HCT116 (cell line): ENCODE measurements at regions not wholly inside any gene's neighbourhood (a gene's known extent, or its start where the extent isn't known, plus 50 kb on each side); places are given as distances from the start of the nearest gene placed in this dataset.

ENCODE experiments used
- ATAC-seq: fragments of 200-7000 bp; cut with Tn5 transposase; 2 replicates; pipeline ENCODE4 v1.9.1; 2020; ENCODE audit warnings: mild to moderate bottlenecking, moderate library complexity
- BruUV-seq: library from RNA; stranded (reverse); fragments of 400-500 nt; replicated peaks from 2 replicates; lab custom pipeline; 2021; lab: Mats Ljungman, UMichigan
- CTCF ChIA-PET: fragments of 300-600 bp; sonication (Branson Sonifier 250); formaldehyde crosslinking; loops from one replicate; lab custom pipeline; 2021; ENCODE audit warnings: antibody characterized with exemption; lab: Charles Lee
- POLR2A ChIA-PET: fragments of 300-600, 350-600 bp; sonication (Branson Sonifier 250); formaldehyde crosslinking; loops from one replicate; lab custom pipeline; 2021; ENCODE audit warnings: antibody characterized with exemption; lab: Charles Lee
- RAD21 ChIA-PET, 2 experiments: fragments of 300-600 bp; sonication (Branson Sonifier 250); formaldehyde crosslinking; loops; one replicate each; lab custom pipeline; 2023; ENCODE audit warnings: low total read pairs in 2 of 2; ENCODE audit not compliant: uncharacterized antibody in 2 of 2, unreplicated experiment in 2 of 2, low non-redundant PET in 1 of 2; lab: Charles Lee
- DNase-seq: peaks from one replicate; pipeline ENCODE4 v3.0.0-alpha.2; 2010; ENCODE audit warnings: low read depth, low spot score
- H2AFZ ChIP-seq: fragments of 200-600 bp; shearing (Covaris generic), sonication (generic); 2 replicates; pipeline ENCODE4 v1.6.1; 2017; ENCODE audit warnings: low read depth, mixed run types, mixed read lengths, antibody characterized with exemption, low read length; ENCODE audit not compliant: poor library complexity, severe bottlenecking
- H3K27ac ChIP-seq: 2 replicates; pipeline ENCODE4 v1.5.1; 2012; ENCODE audit warnings: low read depth, low read length
- H3K27me3 ChIP-seq: fragments of 200-600 bp; sonication (generic); 2 replicates; pipeline ENCODE4 v1.6.1; 2016; ENCODE audit warnings: mixed run types, low read length, mixed read lengths; ENCODE audit not compliant: insufficient read depth
- H3K36me3 ChIP-seq, 2 experiments: fragments of 200-500 bp in 1 of 2; fragments of 200-600 bp in 1 of 2; sonication (Bioruptor generic) in 1 of 2; sonication (generic) in 1 of 2; 2 replicates each; pipeline versions ENCODE4 v1.5.1 to v1.6.1; 2014 to 2016; ENCODE audit warnings: low read length in 2 of 2, inconsistent platforms in 1 of 2, mixed read lengths in 1 of 2, mixed run types in 1 of 2; ENCODE audit not compliant: insufficient read depth in 2 of 2, control insufficient read depth in 1 of 2
- H3K4me1 ChIP-seq, 2 experiments: fragments of 200-600 bp in 1 of 2; sonication (generic) in 1 of 2; 2 replicates each; pipeline versions ENCODE4 v1.5.1 to v1.6.1; 2012 to 2017; ENCODE audit warnings: low read length in 2 of 2, inconsistent platforms in 1 of 2, mild to moderate bottlenecking in 1 of 2, mixed read lengths in 1 of 2, mixed run types in 1 of 2, moderate library complexity in 1 of 2; ENCODE audit not compliant: insufficient read depth in 2 of 2, control insufficient read depth in 1 of 2
- H3K4me2 ChIP-seq: fragments of 200-600 bp; sonication (generic); 2 replicates; pipeline ENCODE4 v1.6.1; 2017; ENCODE audit warnings: mixed run types, low read length, mixed read lengths
- H3K4me3 ChIP-seq, 2 experiments: fragments of 200-600 bp in 1 of 2; sonication (generic) in 1 of 2; replicated peaks in 1 of 2; 2 replicates each; pipeline ENCODE4 v1.5.1; 2011 to 2016; ENCODE audit warnings: low read length in 2 of 2, control low read depth in 1 of 2, low read depth in 1 of 2, mild to moderate bottlenecking in 1 of 2, mixed read lengths in 1 of 2, mixed run types in 1 of 2
- H3K79me2 ChIP-seq: fragments of 200-600 bp; sonication (generic); 2 replicates; pipeline ENCODE4 v1.6.1; 2017; ENCODE audit warnings: mild to moderate bottlenecking, mixed run types, low read length, moderate library complexity, mixed read lengths; ENCODE audit not compliant: insufficient read depth
- H3K9ac ChIP-seq: fragments of 200-600 bp; sonication (generic); 2 replicates; pipeline ENCODE4 v1.6.1; 2016; ENCODE audit warnings: low read length, mixed read lengths
- H3K9me2 ChIP-seq: fragments of 200-600 bp; sonication (generic), shearing (Covaris generic); 2 replicates; pipeline ENCODE4 v1.6.1; 2017; ENCODE audit warnings: mixed run types, mild to moderate bottlenecking, moderate library complexity; ENCODE audit not compliant: insufficient read depth
- H3K9me3 ChIP-seq, 2 experiments: fragments of 200-500 bp in 1 of 2; fragments of 200-600 bp in 1 of 2; sonication (Bioruptor generic) in 1 of 2; sonication (generic) in 1 of 2; 2 replicates each; pipeline ENCODE4 v1.6.1; 2014 to 2017; ENCODE audit warnings: low read length in 2 of 2, mixed read lengths in 2 of 2, inconsistent platforms in 1 of 2, low read depth in 1 of 2, mild to moderate bottlenecking in 1 of 2, mixed run types in 1 of 2, moderate library complexity in 1 of 2; ENCODE audit not compliant: control insufficient read depth in 1 of 2, insufficient read depth in 1 of 2
- H4K20me1 ChIP-seq: fragments of 200-600 bp; sonication (generic), shearing (Covaris generic); 2 replicates; pipeline ENCODE4 v1.6.1; 2017; ENCODE audit warnings: mixed run types, mild to moderate bottlenecking, moderate library complexity; ENCODE audit not compliant: insufficient read depth
- ATF3 ChIP-seq: IDR thresholded peaks from 2 replicates; pipeline ENCODE4 v1.6.1; 2012
- CBX3 ChIP-seq: IDR thresholded peaks from 2 replicates; pipeline ENCODE4 v1.6.1; 2012; ENCODE audit warnings: low read depth
- CEBPB ChIP-seq: IDR thresholded peaks from 2 replicates; pipeline ENCODE4 v1.6.1; 2012; ENCODE audit warnings: low read depth
- EGR1 ChIP-seq: IDR thresholded peaks from 2 replicates; pipeline ENCODE4 v1.6.1; 2012; ENCODE audit warnings: low read depth
- ELF1 ChIP-seq: IDR thresholded peaks from 2 replicates; pipeline ENCODE4 v1.6.1; 2012; ENCODE audit warnings: low read depth, borderline replicate concordance
- EZH2 ChIP-seq: fragments of 200-600 bp; sonication (generic); IDR thresholded peaks from 2 replicates; pipeline ENCODE4 v1.6.1; 2017; ENCODE audit warnings: antibody characterized with exemption, mixed run types
- EZH2phosphoT487 ChIP-seq: fragments of 200-600 bp; IDR thresholded peaks from 2 replicates; pipeline ENCODE4 v1.6.1; 2018; ENCODE audit warnings: antibody characterized with exemption, borderline replicate concordance
- JUND ChIP-seq: IDR thresholded peaks from 2 replicates; pipeline ENCODE4 v1.6.1; 2012
- MAX ChIP-seq: IDR thresholded peaks from 2 replicates; pipeline ENCODE4 v1.6.1; 2012
- POLR2A ChIP-seq: IDR thresholded peaks from 2 replicates; pipeline ENCODE4 v1.7.0; 2011; ENCODE audit warnings: borderline replicate concordance; ENCODE audit not compliant: insufficient read depth, insufficient read length; ENCODE audit errors: extremely low read depth
- POLR2AphosphoS5 ChIP-seq: IDR thresholded peaks from 2 replicates; pipeline ENCODE4 v1.6.1; 2011; ENCODE audit warnings: mild to moderate bottlenecking, low read depth, low read length, moderate library complexity
- SIN3A ChIP-seq: IDR thresholded peaks from 2 replicates; pipeline ENCODE4 v1.6.1; 2012; ENCODE audit warnings: low read depth
- TCF7L2 ChIP-seq: IDR thresholded peaks from 2 replicates; pipeline ENCODE4 v1.7.0; 2011; ENCODE audit warnings: borderline replicate concordance, inconsistent platforms; ENCODE audit not compliant: insufficient read depth, insufficient read length; ENCODE audit errors: extremely low read depth
- ZFX ChIP-seq: fragments of 450-650 bp; IDR thresholded peaks from 2 replicates; pipeline ENCODE4 v1.6.1; 2017
- intact Hi-C: fragments of 100-400 bp; cut with micrococcal nuclease; formaldehyde crosslinking; loops from 2 replicates; pipeline ENCODE4 v1.10.0; 2022
- TF ChIP-seq, protein P1 (sequence below), 3 experiments: fragments of 200-600 bp in 1 of 3; sonication (generic) in 1 of 3; IDR thresholded peaks in 2 of 3; conservative IDR thresholded peaks in 1 of 3; 2 replicates each; pipeline ENCODE4 v1.5.1; 2012 to 2017; ENCODE audit warnings: low read depth in 2 of 3, low read length in 2 of 3, antibody characterized with exemption in 1 of 3, borderline replicate concordance in 1 of 3, control low read depth in 1 of 3, mild to moderate bottlenecking in 1 of 3, mixed read lengths in 1 of 3, mixed run types in 1 of 3, moderate library complexity in 1 of 3; ENCODE audit not compliant: insufficient read depth in 1 of 3

DNA sequence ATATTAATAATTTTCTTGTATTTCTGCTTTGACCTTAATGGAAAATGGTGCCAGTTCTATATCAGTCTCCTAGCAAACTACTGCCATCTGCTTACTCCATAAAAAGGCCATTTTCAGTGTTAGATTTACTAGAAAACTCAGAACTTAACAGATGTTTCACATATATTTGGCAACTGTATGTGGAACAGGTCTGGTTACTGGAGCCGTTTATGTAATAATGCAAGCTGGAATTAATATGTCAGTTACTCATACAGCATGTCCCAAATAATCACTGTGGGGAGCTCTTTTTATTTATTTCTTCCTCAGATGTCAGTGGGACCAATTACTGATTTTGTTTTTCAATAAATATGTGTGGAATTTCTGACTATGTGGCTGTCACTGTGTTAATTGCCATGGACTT is 1247.6 kb downstream of the CNTNAP5 start (continued):
- no peak for TF ChIP-seq EZH2phosphoT487

- DNase-seq (no peak), ATAC-seq (no peak)
- Histone ChIP-seq H3K36me3 (no peaks in the 10 kb centered on the region), H3K9me2 (no peaks in the 10 kb centered on the region), H3K27ac (no peak overlapping the region), H3K4me1 (no peaks in the 10 kb centered on the region), H3K9ac (no peak overlapping the region), H3K4me2 (no peak overlapping the region), H3K9me3 (peaks cover 6 to 18% of the 10 kb centered on the region in 2 experiments; a peak in 2 of 4 replicates), H2AFZ (no peak overlapping the region), H3K4me3 (no peak overlapping the region), H3K79me2 (no peaks in the 10 kb centered on the region), H4K20me1 (no peaks in the 10 kb centered on the region), H3K27me3 (no peaks in the 10 kb centered on the region)
- ChIA-PET POLR2A (no interaction called here), CTCF (no interaction called here), RAD21 (no interaction called here)
- BruUV-seq: no TSS peak
- intact Hi-C loops: no loop called here
- TF ChIP-seq ATF3: no peak
- TF ChIP-seq, protein P1, sequence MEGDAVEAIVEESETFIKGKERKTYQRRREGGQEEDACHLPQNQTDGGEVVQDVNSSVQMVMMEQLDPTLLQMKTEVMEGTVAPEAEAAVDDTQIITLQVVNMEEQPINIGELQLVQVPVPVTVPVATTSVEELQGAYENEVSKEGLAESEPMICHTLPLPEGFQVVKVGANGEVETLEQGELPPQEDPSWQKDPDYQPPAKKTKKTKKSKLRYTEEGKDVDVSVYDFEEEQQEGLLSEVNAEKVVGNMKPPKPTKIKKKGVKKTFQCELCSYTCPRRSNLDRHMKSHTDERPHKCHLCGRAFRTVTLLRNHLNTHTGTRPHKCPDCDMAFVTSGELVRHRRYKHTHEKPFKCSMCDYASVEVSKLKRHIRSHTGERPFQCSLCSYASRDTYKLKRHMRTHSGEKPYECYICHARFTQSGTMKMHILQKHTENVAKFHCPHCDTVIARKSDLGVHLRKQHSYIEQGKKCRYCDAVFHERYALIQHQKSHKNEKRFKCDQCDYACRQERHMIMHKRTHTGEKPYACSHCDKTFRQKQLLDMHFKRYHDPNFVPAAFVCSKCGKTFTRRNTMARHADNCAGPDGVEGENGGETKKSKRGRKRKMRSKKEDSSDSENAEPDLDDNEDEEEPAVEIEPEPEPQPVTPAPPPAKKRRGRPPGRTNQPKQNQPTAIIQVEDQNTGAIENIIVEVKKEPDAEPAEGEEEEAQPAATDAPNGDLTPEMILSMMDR (IDR thresholded peaks at IDR 0.05 in 2 of 3, conservative IDR thresholded peaks at IDR 0.05 in 1 of 3; ENCODE audit: borderline replicate concordance in 1 of 3, insufficient read depth in 1 of 3, low read depth in 2 of 3, low read length in 2 of 3): no peak
These were observed 1249.6 kb downstream of the CNTNAP5 start for GRCh38 chr2:125274718-125275117.

GRCh38 chr2:125280265-125280664 is 1255.2 kb downstream of the CNTNAP5 start:
- no peaks in the 10 kb centered on the region for H3K4me1 ChIP-seq
- no peak overlapping the region for H2AFZ ChIP-seq
- no peak overlapping the region for H3K27ac ChIP-seq
- CTCF ChIA-PET: no interaction called here
- no peaks in the 10 kb centered on the region for H4K20me1 ChIP-seq
- H3K4me3 ChIP-seq: no peak overlapping the region
- peaks cover 10 to 22% of the 10 kb centered on the region in 2 experiments; a peak in 2 of 4 replicates for H3K9me3 ChIP-seq
- H3K4me2 ChIP-seq: no peak overlapping the region
- no peaks in the 10 kb centered on the region for H3K36me3 ChIP-seq
- DNase-seq (no peak), ATAC-seq (no peak)
- intact Hi-C loops: no loop called here
- no TSS peak for BruUV-seq
- H3K27me3 ChIP-seq: no peaks in the 10 kb centered on the region
- H3K9ac ChIP-seq: no peak overlapping the region
- no peaks in the 10 kb centered on the region for H3K79me2 ChIP-seq
- RAD21 ChIA-PET: no interaction called here
- no peaks in the 10 kb centered on the region for H3K9me2 ChIP-seq
- POLR2A ChIA-PET: no interaction called here
- TF ChIP-seq CEBPB: no peak
- TF ChIP-seq EGR1: no peak
- TF ChIP-seq, protein P1 (IDR thresholded peaks at IDR 0.05 in 2 of 3, conservative IDR thresholded peaks at IDR 0.05 in 1 of 3; ENCODE audit: borderline replicate concordance in 1 of 3, insufficient read depth in 1 of 3, low read depth in 2 of 3, low read length in 2 of 3): no peak
- no peak for TF ChIP-seq ZFX
- TF ChIP-seq JUND: no peak
- TF ChIP-seq ATF3: no peak
- no peak for TF ChIP-seq MAX
- TF ChIP-seq ELF1: no peak
- TF ChIP-seq TCF7L2: no peak
- no peak for TF ChIP-seq EZH2
- TF ChIP-seq EZH2phosphoT487: no peak
- TF ChIP-seq CBX3: no peak
- TF ChIP-seq SIN3A: no peak
- no peak for TF ChIP-seq POLR2AphosphoS5
- no peak for TF ChIP-seq POLR2A
